NCI-H345 (cell line): ENCODE measurements at regions not wholly inside any gene's neighbourhood (a gene's known extent, or its start where the extent isn't known, plus 50 kb on each side); places are given as distances from the start of the nearest gene placed in this dataset.

Experiments
- DNase-seq: peaks from one replicate; lab custom pipeline; 2025; lab: John Stamatoyannopoulos, UW

- DNase-seq, result no peak
Measured at GRCh38 chr10:113219446-113219845, 269.4 kb downstream of the TCF7L2 start.

GRCh38 chr10:113221756-113222168 lies 271.7 kb downstream of the TCF7L2 start:
- DNase-seq, result no peak

GRCh38 chr10:113222207-113222606 lies 272.2 kb downstream of the TCF7L2 start:
- no peak for DNase-seq

- no peak for DNase-seq
Measured at GRCh38 chr10:113225364-113225763, 275.3 kb downstream of the TCF7L2 start.

GRCh38 chr10:113225903-113226302 lies 275.9 kb downstream of the TCF7L2 start:
- no peak for DNase-seq

GRCh38 chr10:113226399-113226798 lies 276.4 kb downstream of the TCF7L2 start:
- no peak for DNase-seq

GRCh38 chr10:113226831-113227445 lies 276.9 kb downstream of the TCF7L2 start:
- no peak for DNase-seq

- no peak for DNase-seq
Measured at GRCh38 chr10:113228530-113228929, 278.5 kb downstream of the TCF7L2 start.

- no peak for DNase-seq
Measured at GRCh38 chr10:113230011-113230610, 280.1 kb downstream of the TCF7L2 start.

- DNase-seq, result no peak
Measured at GRCh38 chr10:113232928-113233511, 283.0 kb downstream of the TCF7L2 start.

- no peak for DNase-seq
Measured at GRCh38 chr10:113234481-113234880, 284.4 kb downstream of the TCF7L2 start.

GRCh38 chr10:113235508-113235907 lies 285.5 kb downstream of the TCF7L2 start:
- no peak for DNase-seq

- no peak for DNase-seq
Measured at GRCh38 chr10:113236998-113237397, 287.0 kb downstream of the TCF7L2 start.

- DNase-seq, result no peak
Measured at GRCh38 chr10:113239566-113240350, 289.7 kb downstream of the TCF7L2 start.

GRCh38 chr10:113240736-113241135 lies 290.7 kb downstream of the TCF7L2 start:
- no peak for DNase-seq

- no peak for DNase-seq
Measured at GRCh38 chr10:113241599-113242360, 291.7 kb downstream of the TCF7L2 start.

- DNase-seq, result no peak
Measured at GRCh38 chr10:113243311-113243710, 293.3 kb downstream of the TCF7L2 start.

GRCh38 chr10:113244750-113245149 lies 294.7 kb downstream of the TCF7L2 start:
- DNase-seq, result no peak

GRCh38 chr10:113245286-113245685 lies 295.2 kb downstream of the TCF7L2 start:
- no peak for DNase-seq

GRCh38 chr10:113247050-113247449 lies 297.0 kb downstream of the TCF7L2 start:
- no peak for DNase-seq

GRCh38 chr10:113252650-113253618 lies 299.9 kb upstream of the HABP2 start:
- DNase-seq, result no peak
